GM19238 (cell line): ENCODE measurements at regions not wholly inside any gene's neighbourhood (a gene's known extent, or its start where the extent isn't known, plus 50 kb on each side); places are given as distances from the start of the nearest gene placed in this dataset.

Experiments used
- DNase-seq: peaks from one replicate; pipeline ENCODE4 v3.0.0; 2011; ENCODE audit warnings: low spot score; ENCODE audit not compliant: insufficient read length

DNA sequence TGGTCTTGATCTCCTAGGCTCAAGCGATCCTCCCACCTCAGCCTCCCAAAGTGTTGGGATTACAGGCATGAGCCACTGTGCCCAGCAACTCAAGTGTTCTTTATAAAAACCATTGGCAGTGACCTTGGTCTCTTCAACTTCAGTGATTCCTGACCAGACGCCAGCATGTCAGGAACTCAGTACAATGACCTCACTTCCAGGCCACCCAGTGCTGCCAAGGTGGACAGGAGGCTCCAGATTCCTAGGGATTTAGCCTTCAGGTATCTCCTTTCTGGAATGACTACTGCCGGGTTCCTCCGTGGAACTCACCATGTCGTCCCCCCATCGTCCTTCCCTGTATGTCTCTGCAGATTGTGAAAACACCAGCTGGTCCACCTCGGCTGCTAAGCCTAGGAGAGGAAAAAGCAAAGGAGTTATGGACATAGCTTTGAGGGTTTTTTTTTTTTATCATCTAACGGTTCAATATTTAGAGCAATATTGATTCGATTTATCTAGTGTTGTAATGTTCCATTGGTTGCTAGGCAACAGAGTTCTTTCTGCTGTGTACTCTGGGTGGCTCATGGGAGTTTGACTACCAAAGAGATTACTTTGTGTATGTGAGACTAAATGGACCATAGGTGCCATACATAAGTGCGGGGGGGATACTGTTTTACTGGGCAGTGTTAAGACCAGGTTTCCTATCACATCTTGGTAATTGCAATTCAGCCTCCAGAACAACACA is 425.8 kb upstream of the AUTS2 start:
- no peak for DNase-seq

DNA sequence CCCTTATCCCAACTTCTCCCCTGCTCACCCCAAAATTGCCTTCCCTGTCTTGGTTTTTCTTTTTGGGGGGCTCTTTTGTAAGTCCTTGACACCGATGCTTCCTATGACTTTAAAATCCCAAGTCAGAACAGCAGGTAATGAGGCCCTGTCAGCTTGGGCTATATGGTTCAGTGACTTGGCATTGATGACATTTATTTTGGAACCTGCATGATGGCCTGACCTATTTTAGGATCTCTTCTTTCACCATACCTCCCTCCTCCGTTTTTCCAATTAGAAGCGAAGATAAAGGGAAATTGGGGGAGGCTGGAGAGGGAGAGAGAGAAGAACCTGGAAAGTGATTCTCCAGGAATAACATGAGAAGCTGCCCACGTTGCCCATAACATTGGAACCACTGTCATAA is 424.9 kb upstream of the AUTS2 start:
- no peak for DNase-seq

DNA sequence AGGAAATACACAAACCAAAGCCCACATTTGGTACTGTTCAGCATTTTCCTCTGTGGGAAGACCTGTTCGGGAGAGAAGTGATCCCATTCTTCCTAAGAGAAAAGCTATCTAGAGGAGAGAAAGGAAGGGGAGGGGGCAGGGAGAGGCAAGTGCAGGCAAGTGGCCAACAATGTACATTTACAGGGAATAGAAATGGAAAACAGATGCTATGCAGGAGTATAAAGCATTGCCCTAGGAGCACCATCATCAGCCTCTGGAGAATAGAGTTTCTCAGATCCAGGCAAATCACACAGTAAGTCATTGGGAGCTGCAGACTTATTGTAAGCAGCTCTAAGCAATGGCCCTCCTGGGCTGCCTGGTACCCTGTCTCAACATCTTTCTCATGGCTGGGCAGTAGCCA is 424.4 kb upstream of the AUTS2 start:
- DNase-seq, result no peak

DNA sequence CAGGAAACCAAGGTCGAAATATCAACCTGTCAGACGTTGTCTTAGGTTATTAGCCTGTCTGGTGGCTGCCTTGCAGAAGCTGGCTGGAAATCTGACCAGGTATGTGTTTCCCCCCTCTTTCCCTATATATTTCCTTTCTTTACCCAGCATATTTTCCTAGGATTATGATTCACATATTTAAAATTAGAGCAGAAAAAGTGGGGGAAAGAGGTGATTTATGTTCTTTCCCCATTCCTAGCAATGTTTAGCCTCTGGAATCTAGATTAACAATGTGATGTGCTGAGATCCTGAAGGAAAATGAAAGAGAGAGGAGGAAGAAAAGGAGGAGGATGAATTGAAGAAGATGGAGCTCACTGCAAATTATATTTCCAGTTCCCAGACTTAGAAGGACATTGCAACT is 421.4 kb upstream of the AUTS2 start:
- DNase-seq, result no peak

DNA sequence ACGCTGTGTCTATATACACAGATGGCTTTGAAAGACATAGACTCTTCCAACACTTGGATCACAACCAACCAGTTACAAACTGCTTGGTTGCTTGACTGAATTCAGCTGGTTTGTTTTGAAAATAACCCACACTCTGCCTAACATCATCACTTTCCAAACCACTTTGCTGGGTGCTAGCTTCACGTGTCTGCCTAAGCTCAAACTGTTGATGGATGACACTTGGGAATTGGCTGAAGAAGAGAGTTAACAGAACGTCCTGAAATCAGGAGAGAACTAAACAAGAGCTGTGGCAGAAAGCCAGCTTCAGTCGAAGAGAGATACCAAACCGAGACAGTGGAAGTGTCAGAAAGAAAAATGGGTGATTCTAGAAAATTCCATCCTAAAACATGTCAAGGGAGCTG is 420.8 kb upstream of the AUTS2 start:
- no peak for DNase-seq

DNA sequence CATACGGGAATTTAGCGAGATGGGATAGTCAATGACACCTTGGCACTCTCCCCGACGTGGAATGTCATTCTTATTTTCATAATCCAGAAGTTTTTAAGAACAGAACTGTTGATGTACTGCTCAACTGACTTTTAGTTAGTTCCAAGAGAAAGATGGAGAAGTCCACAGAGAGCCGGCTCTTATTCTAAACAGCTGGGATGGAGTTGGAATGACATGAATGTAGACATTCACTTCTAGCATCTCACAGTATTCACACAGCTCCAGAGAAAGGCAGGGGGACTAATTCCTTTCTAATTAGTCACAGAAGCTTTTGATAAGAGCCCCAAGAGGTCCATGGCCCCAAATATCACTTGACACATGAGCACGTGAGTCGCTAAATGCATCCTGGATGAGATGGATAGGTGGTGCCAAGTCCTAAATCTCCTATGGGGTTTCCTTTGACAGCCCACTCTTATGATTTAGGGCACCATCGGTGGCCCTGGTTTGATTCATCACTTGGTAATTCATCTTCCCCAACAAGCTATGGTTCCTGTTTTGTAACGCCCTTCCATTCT is 420.3 kb upstream of the AUTS2 start:
- DNase-seq, result no peak

DNA sequence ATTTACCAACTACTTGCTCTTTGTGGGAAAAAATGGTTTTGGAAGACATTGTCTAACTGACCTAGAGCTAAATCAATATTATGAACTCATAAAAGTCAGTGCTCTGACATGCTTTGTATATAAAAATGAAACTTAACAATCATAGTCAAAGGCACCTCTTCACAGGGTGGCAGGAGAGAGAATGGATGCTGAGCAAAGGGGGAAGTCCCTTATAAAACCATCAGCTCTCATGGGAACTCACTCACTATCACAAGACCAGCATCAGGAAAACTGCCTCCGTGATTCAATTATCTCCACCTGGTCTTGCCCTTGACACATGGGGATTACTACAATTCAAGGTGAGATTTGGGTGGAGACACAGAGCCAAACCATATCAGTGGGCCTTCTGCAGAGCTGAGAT is 417.6 kb upstream of the AUTS2 start:
- DNase-seq, result no peak

DNA sequence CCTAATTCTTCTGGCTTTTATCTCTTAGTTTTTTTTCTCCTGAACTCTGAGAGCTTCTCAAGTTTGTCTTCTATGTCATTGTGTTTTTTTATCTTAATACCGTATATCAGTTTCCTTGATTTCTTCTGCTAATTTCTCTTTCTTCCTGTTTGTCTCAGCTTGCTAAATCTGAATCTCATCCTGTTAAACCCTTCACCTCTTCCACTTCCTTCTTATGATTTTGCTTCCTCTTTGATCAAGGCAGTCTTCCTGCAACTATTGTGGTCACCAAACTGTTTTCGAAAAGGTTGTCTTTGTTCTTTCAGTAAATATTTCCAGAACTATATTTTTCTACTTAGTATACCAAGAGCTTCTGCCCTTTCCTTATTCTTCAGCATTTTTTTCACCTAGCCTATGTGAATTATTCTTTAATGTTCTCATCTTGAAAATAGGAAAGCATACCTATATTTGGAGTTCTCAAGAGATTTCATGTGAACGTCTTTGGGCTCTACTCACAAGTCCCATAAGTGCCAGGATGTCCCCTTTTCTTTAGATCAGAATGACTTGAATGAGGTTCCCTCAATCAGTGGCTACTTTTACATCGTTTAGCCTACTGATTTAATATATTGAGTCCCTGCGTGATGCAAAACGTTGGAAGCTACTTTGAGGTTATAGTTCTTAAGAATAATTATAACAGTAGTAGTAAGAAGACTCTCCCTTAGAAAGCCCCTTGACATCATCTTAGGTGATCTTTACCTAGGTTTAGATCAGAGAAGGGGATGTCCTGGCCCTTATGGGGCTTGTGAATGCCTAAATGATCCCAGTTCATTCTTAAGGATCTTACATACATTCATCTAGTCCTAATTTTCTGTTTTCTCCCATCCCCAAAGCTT is 415.4 kb upstream of the AUTS2 start:
- DNase-seq, result no peak

DNA sequence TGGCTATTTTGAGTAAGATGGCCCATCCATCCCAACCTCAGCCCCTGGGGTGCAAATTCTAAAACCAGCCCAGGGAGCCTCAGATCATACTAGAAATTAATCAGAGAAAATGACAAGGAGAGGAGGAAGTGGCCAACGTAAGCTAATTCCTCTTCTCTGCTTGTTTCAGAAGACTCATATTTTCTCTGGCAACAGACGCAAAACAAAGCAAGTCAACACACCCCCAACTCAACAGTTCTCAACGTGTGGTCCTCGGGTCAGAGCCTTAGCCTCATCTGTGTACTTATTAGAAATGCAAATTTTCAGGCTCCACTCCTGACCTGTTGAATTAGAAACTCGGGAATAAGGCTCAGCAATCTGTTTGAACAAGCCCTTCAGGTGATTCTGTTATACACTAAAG is 413.9 kb upstream of the AUTS2 start:
- no peak for DNase-seq

DNA sequence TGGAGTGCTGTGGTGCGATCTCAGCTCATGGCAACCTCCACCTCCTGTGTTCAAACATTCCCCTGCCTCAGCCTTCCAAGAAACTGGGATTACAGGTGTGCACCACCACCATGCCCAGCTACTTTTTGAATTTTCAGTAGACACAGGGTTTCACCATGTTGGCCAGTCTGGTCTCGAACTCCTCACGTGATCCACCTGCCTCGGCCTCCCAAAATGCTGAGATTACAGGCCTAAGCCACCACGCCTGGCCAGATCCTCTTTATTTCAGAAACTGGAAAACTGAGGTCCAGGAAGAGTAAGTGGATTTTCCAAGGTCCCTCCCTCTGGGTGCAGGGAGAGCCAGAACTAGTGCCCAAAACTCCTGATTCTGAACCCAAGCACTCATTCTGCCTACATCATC is 413.1 kb upstream of the AUTS2 start:
- DNase-seq, result no peak

DNA sequence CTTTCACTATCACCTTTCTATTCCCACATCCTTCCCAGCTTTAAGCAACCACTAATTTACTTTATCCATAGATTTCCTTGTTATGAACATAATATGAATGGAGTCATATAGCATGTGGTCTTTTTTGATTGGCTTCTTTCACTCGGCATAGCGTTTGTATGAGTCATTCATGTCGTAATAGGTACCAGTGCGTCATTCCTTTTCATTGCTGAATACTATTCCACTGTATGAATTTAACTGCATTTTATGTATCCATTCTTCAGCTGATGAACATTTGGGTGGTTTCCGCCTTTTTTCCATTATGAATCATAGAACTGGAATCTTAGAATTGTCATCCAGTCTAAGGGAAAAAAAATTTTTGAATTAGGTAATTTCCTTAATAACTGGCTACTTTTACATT is 411.3 kb upstream of the AUTS2 start:
- DNase-seq, result no peak

DNA sequence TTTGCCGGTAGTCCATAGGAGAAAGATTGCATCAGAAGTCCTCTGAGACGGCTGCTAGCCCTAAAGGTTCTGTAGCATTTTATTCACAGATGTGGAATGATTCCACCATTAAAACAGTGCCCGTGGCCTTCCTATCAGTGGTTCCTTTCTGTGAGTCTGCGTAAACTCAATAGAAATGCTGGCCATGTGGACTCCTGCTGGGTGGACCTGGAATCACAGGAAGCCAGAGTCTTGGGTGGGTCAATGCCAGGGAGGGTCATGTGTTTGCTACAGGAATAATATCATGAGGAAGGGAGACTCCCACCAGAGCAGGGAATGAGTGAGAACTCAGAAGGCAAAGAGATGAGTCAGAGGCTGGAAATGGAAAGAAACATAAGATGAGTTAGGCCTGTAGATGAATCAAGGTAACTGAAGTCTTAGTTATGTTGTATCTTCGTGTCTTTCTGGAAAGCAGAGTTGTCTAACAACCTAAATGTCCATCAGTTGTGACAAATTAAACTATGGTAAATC is 410.4 kb upstream of the AUTS2 start:
- no peak for DNase-seq

DNA sequence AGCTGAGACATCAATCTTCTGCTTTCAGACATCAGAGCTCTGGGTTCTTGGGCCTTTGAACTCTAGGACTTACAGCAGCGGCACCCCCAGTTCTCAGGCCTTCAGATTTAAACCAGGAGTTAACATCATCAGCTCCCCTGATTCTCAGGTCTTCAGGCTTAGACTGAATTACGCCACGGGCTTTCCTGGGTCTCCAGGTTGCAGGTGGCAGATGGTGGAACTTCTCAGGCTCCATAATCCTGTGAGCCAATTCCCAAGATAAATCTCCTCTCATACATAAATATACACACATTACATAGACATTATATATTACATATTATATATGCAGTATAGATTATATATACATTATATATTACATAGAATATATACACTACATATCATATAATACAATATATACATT is 408.9 kb upstream of the AUTS2 start:
- DNase-seq, result no peak

DNA sequence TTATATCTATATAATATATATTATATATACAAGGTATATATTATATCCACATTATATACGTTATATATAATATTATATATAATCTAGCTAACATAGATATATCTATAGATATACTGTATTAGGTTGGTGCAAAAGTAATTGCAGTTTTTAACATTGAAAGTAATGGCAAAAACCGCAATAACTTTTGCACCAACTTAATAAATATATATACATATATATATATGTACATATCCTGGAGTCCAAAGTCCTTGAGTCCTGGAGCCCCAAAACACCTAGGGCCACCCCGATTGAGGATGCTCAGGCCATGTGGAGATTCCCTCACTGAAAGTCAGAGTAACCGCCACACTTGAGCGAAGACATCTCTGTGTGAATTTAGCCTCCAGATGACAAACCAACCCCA is 408.2 kb upstream of the AUTS2 start:
- no peak for DNase-seq

DNA sequence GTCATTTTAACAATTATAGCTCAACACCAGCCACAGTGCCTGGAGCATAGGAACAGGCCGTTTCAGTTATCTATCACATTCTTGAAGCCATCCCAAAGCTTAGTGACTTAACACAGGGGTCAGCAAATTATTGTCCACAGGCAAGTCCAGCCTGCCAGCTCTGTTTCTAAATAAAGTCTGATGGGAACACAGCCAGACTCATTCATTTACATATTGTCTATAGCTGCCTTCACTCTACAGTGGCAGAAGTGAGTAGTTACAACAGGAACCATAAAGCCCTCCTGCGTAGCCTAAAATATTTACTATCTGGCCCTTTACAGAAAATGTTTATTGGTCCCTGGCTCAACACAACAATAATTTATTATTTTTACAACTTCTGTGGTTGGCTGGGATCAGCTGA is 407.5 kb upstream of the AUTS2 start:
- DNase-seq, result no peak

DNA sequence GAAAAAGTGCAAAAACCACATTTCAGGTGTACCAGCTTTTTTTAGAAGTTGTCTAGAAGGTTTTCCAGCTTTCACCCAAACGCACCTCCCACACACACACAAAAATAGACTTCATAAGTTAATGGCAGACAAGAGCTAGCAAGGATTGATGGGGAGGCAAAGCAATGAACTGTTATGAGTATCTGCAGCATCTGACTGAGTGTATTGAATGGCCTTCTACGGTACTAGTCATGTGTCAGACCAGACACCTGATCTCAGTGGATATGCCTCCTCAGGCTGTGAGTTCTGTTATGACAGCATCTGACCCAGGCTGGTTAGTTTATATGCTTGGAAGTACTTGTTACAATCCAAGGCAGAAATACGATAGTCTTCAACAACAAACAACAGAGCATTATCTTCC is 406.1 kb upstream of the AUTS2 start:
- DNase-seq, result no peak

DNA sequence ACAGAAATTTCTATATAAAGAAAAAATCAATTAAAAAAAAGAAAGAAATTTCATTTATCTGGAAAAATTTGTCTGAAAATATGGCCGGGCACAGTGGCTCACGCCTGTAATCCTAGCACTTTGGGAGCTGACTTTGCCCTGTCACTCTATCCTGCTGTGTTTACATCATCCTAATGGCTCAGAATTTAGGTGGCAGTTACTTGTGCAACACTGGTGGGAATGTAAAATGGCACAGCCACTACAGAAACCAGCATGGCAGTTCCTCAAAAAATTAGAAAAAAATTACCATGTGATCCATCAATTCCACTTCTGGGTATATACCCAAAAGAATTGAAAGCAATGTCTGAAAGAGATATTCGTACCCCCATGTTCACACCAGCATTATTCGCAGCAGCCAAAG is 405.2 kb upstream of the AUTS2 start:
- DNase-seq, result no peak

DNA sequence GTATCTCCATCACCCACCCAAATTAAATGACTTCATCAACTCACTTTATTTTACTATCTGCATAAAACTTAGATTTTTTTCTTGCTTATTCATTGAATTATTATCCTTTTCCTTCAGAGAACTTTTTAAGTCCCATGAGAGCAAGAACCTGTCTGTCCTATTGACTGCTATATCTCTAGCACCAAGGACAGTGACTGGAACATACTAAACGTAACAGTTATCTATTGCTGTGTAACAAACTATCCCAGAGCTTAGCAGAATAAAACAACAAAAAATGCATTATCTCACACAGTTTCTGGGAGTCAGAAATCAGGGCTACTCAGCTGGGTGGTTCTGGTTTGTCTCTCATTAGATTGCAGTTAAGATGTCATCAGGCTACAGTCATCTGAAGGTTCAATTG is 401.7 kb upstream of the AUTS2 start:
- DNase-seq, result no peak

DNA sequence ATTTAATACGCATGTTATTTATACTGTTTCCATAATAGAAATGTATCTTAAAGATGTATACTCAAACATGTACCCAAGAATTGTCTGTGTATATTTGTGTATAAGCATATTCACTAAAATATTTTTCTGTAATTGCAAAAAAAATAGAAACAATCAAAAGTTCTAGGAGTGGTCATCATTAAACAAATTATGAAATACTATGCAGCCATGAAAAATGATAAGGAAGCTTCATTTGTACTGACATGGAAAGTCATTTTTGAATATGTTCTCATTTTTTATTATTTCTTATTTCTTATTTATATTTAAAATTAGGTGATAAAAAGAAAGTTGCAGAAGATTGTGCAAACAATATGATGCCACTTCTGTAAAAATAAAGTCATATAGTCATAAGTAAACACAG is 400.0 kb upstream of the AUTS2 start:
- no peak for DNase-seq

DNA sequence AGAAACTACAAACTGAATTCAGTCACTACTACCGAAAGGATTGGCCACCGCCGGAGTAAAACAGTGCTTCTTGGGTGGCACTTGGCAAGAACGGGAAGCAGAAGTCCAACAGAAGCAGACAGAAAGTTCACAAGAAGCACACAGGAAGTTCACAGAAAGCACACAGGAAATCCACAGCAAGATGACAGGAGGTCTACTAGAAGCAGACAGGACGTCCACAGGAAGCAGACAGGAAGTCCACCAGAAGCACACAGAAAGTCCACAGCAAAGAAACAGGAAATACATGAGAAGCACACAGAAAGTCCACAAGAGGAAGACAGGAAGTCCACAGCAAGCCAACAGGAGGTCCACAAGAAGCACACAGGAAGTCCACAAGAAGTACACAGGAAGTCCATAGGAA is 399.2 kb upstream of the AUTS2 start:
- no peak for DNase-seq

DNA sequence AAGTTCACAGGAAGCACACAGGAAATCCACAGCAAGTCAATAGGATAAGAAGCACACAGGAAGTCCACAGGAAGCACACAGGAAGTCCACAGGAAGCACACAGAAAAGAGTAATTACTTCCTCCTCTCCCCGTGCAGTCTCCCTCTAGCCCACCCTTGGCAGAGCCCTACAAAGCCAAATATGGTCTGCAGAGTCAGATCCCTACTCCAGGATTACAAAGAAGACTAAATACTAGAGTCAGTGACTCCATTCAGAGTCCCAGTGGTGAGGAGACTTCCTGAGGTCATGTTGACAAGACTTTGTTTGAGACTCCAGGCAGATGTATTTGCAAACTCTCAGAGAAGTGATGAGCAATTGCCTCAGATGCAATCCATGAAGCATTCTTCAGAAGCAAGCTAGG is 398.6 kb upstream of the AUTS2 start:
- no peak for DNase-seq

DNA sequence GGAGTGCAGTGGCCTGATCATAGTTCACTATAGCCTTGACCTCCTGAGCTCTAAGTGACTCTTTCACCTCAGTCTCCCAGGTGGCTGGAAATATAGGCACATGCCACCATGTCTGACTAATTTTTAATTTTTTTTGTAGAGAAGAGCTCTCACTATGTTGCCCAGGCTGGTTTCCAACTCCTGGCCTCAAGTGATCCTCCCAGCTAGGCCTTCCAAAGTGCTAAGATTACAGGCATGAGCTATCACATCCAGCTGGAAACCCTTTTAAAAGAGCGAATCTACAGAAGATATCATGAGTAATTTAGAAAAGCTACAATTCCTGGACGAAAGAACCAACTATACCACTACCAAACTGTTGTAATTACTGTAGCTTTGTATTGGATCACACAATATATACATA is 394.4 kb upstream of the AUTS2 start:
- DNase-seq, result no peak

DNA sequence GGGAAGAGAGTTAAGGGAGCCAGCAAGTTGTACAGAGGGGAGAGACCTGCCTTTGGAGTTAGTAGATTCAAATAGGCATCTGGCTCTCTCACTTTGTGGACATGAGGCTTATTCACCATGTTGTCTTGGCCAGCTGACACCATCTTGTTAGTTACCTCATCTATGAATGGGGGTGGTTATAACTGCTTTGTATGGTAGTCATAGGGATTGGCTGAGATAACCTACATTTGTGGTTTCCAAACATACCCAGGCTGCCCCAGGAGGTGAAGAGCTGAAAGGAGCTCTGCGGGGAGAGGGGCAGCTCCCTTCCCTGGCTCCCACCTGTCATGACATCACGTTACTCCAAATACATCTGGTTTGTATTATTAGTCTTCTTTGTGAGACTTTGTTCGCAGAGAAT is 393.3 kb upstream of the AUTS2 start:
- no peak for DNase-seq
